GM18951 (cell line): ENCODE measurements at regions not wholly inside any gene's neighbourhood (a gene's known extent, or its start where the extent isn't known, plus 50 kb on each side); places are given as distances from the start of the nearest gene placed in this dataset.
"Not testable (repeated sequence)": the region's sequence is repeated elsewhere in the genome, so short reads cannot be mapped to it uniquely, and the experiment has no call there.

Source experiments
- POLR2A ChIP-seq: IDR thresholded peaks from 4 replicates; pipeline ENCODE4 v1.6.1; 2011; ENCODE audit warnings: mild to moderate bottlenecking; ENCODE audit not compliant: insufficient read length, insufficient read depth; ENCODE audit errors: extremely low read depth
- in situ Hi-C: fragments of 300-500 bp; cut with MboI; formaldehyde crosslinking; loops from one replicate; pipeline ENCODE4 v1.12.0; 2022; ENCODE audit warnings: low sequenced_read_pairs, mixed read lengths, inconsistent platforms; ENCODE audit not compliant: unreplicated experiment

DNA sequence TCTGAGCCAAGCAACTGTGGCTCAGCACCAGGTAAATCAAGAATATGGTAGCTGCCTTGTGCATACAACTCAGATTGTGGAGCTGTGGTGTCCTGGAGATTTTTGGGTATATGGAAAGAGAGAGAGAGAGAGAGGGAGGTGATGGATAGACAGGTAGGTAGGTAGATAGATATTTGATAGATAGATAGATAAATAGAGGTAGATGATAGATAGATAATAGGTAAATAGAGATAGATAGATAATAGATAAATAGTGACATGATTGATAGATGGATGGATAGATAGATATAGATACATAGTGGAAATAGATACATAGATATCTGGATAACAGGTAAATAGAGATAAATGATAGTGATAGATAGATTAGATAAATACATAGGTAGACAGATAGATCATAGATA lies 206.3 kb downstream of the KLF6 start:
- in situ Hi-C loops = no loop called here
- TF ChIP-seq POLR2A = no peak

DNA sequence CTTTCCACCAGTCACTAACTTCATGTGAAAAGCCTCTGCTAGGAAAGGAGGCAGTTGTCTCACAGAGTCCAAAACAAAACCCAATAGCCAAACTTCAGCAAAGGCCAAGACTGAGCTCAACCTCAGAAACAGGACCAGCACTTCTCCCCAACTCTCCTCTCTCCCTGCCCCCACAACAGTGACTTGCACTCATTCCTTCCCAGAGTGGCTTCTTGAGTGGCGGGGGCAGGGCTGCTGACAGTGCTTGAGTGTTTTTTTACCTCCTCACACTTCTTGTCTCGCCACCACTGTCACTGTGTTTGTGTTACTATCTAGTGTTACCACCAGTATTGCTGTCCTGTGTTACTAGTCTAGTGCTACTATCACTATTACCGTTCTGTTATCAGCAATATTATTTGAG lies 206.8 kb downstream of the KLF6 start:
- TF ChIP-seq POLR2A = no peak
- in situ Hi-C loops = no loop called here

DNA sequence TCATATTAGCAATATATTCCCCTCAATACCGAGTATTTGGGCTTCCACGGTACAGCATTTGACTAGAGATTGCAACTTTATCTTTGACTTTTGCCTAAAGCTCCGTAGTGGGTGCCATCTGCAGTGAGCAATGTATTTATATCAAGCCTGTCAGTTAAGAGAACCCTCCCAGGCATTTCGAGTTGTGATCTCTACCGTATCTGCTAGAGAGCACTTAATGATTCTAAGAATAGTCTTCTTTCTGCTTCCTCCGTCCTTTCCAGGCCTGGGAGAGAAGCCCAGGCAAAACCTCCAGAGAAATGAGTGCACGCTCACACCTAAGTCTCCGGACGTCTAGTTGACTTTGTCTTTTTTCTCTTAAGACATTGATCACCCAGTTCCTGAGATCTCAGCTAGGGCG lies 210.6 kb downstream of the KLF6 start:
- in situ Hi-C loops = no loop called here
- no peak for TF ChIP-seq POLR2A

DNA sequence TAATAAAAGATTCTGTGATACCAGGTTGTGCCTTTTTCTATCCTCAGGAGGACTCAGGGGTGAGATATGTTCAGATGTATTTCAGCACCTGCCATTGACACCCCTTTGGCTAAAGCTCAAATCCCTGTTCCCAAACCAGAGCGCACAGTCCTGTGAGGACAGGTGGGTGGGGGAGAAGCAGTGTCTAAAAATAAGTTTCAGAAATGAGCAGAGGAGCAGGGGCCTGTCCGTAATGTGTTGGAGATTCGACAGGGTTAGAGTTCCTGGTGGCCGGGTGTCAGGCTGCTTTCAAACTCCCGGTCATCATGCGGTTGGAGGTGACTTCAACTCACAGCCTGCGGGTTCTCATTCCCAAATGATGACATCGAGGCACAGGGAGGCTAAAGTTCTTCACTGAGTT lies 211.5 kb downstream of the KLF6 start:
- in situ Hi-C loops = no loop called here
- no peak for TF ChIP-seq POLR2A

DNA sequence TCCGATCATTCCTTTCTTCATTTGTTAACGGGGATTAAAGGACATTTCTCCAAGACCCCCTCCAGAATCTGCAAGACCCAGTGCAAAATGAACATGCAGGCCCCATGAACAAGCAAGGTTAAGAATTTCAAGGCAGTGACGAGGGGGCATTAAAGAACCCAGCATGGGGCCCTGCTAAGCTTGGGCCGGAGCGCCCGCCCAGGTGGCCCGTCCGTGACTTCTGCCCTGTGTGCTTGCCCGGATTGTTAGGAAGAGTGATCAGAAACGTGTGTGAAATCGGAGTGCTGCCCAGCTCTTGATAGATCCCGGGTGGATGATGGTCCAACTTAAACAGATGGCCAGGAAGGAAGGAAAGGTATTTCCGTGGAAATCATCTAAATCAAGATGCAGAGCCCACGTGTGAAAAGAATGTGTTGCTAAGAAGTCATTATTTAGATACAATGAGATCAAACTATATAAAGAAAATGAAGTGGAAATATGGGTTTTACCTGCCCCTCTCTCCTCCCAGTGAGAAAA lies 213.6 kb downstream of the KLF6 start:
- in situ Hi-C loops = no loop called here
- no peak for TF ChIP-seq POLR2A

DNA sequence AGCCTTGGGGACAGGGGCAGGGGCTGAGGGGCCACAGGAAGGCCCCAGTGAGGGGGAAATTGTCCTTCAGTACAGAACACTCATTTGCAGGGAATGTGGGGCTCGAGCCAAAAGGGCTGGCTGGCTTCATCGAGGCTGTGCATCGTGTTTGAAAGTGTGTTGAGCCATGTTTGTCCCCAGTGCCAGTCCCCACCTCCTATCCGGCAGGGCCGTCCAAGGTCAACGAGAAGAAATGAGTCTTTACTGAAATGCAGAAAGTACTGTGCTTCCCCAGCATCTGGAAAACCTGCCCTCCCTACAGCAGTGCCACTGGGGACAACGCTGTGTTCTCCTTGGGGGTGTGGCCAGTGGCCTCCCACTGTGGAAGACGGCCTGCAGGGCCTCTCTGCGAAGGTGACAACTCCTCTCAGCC lies 214.1 kb downstream of the KLF6 start:
- in situ Hi-C loops = no loop called here
- TF ChIP-seq POLR2A = no peak

DNA sequence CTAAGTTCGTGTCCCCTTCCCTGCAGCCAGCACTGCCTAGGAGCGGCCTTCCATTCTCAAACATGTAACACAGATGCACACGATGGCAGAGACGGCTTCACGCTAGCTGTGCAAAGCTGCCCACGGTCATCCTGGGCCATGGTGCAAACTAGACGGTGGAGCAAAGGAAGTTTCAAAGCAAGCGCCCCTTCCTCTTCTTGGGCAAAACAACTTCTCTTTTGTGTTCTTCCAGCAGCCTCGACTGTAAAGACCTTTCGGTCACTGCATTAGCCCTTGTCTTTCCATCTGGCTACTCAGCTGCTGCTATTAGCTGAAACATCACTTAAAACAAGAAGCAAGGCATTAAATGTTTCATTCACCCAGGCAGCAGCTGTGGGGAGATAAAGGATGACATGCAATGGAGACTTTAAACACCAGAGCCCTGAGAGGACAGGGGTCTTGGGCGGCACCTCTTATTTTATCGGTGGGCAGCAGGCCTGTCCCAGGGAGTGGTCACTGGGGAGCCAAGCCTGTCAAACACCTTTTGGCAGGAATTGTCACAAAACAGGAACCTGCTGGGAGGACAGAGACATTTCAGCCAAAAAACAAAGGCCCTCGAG lies 214.8 kb downstream of the KLF6 start:
- TF ChIP-seq POLR2A = no peak
- in situ Hi-C loops = no loop called here

DNA sequence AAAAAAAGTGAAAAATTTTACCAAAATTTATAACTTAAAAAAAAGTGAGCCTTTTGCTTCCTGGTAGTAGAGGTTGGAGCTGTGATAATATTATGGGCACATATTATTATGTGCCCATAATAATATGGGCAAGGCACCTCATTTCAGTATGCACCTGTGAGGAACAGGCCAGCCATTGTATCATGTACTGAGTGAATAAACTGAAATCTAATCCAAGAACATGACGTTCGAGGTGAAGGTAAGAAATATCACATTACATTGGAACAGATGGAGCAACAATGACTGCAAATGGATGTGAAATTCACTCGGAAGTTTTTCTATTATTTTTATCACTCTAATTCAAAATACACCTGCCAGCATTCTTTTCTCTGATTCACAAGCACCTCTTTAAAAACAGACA lies 216.0 kb downstream of the KLF6 start:
- TF ChIP-seq POLR2A = no peak
- in situ Hi-C loops = no loop called here

DNA sequence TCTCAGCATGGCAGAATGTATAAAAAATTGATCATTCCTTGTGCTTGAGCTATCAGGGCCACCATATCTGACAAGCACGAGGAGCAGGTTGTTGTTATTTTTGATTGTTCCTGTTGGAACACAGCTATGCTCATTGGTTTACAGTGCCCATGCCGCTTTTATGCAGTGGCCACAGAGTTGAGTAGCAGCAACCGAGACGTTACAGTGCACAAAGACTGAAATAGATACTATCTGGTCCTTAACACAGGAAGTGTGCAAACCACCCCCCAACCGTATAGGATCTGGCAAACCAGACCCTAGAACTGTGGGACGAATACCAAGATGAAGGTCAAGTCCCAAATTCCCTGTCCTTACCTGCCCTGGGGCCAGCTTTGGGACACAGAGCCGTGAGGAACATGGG lies 216.6 kb downstream of the KLF6 start:
- no peak for TF ChIP-seq POLR2A
- in situ Hi-C loops = no loop called here

DNA sequence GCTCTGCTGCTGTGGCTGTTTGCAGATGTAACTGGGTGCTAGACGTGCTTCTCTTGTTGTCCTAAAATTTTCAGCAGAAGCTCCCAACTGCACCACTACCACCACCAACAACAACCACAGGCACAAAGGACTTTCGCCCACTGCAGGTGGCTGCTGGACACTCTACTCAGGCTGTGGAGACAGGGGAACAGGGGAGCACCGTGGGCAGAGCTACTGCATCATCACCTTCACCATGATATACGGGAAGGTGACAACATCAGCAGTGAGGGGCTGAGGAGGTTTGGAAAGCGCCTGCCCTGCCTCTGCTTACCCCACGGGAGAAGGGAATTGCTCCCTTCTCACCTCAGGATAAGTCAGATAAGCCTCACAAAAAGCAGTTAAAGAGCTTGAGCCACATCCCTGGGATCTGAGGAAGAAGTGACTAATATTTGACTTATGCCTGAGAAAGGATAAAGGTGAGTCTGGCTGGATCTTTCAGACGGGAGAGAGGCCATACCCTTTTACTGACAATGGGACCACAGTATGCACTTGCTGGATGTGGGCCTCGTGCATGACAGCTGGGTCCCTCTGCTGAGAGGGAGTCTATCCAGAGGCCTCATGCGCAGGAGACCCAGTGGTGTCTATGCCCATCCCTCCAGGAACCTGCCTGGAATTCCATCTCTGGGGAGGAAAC lies 217.6 kb downstream of the KLF6 start:
- in situ Hi-C loops = no loop called here
- no peak for TF ChIP-seq POLR2A

DNA sequence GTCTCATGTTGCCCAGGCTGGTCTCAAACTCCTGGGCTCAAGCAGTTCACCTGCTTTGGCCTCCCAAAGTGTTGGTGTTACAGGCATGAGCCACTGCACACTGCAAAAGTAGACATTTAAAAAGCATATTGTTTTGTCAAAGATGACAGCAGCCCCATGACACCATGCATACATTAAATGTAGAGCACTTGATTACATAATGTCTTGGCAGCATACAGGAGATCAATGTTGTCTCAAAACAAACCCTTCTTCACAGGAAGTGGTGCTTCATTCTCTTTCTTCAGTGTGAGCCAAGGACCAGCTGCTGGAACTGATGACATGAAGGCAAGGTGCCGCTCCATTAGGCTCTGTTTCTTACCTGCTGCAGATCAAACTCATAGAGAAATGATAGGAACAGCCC lies 218.4 kb downstream of the KLF6 start:
- in situ Hi-C loops = no loop called here

DNA sequence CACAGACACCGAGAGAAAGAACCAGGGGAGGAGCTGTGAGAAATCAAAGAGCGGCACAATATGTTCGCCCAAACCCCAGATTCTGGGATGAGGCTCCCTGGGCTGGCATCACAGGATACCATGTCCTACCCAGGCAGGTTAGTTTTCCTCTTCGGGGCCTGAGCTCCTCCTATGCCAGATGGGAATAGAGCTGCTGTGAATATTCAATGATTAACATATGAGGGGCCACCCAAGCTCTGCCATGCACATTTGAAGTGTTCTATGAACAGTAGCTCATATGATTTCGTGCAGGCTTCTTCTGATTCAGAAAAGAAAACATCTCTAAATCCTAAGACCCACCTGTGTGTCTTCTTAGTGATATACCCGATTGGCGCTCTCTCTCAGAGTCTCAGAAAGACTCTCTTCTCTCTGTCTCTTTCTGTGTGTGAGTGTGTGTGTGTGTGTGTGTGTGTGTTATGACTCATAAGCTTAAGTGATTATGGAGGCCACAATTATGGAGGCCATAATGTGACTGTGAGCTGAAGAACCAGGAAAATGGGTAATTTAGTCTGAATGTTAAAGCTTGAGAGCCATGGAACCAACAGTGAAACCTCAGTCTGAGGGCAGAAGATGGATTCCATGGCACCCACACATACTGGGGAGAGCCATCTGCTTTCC lies 220.5 kb downstream of the KLF6 start:
- no peak for TF ChIP-seq POLR2A
- in situ Hi-C loops = no loop called here

More for the DNA sequence above, 218.4 kb downstream of the KLF6 start:
- TF ChIP-seq POLR2A = no peak

DNA sequence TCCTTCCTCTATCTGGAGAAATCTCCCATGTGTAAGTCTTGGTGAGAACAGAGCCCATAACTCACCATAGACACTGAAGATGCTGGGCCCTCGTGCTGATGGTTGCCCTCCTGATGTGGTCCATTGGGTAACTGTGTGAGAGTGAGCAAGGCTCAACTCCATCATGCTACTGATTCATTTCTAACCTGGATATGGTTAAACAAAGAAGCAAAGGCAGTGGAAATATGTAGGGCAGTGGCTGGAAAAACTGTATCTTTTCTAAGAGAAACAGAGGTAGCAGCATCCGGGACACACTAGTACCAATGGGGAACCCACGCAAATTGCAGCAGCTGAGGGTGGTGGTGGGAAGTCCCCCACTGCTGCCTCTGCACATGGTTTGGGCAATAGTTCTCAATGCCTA lies 221.7 kb downstream of the KLF6 start:
- in situ Hi-C loops = no loop called here
- TF ChIP-seq POLR2A = no peak

DNA sequence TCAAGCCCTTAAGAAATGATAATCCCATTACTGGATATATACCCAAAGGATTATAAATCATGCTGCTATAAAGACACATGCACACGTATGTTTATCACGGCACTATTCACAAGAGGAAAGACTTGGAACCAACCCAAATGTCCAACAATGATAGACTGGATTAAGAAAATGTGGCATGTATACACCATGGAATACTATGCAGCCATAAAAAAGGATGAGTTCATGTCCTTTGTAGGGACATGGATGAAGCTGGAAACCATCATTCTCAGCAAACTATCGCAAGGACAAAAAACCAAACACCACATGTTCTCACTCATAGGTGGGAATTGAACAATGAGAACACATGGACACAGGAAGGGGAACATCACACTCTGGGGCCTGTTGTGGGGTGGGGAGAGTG lies 224.4 kb downstream of the KLF6 start:
- in situ Hi-C loops = not testable (repeated sequence)
